GM23338 (cell line): ENCODE measurements at regions not wholly inside any gene's neighbourhood (a gene's known extent, or its start where the extent isn't known, plus 50 kb on each side); places are given as distances from the start of the nearest gene placed in this dataset.

ENCODE experiments used
- ATAC-seq: fragments of 200-7000 bp; cut with Tn5 transposase; 3 replicates; pipeline ENCODE4 v1.9.1; 2020
- DNase-seq: peaks from one replicate; pipeline ENCODE4 v3.0.0-alpha.2; 2015; ENCODE audit warnings: low spot score
- H2AFZ ChIP-seq: fragments of 200-600 bp; sonication (generic); 2 replicates; pipeline ENCODE4 v1.8.0; 2016; ENCODE audit warnings: antibody characterized with exemption, mild to moderate bottlenecking, moderate library complexity
- H3F3A ChIP-seq: fragments of 200-600 bp; sonication (generic); replicated peaks from 2 replicates; pipeline ENCODE4 v1.8.0; 2017; ENCODE audit warnings: antibody characterized with exemption, mixed run types, low read depth
- H3K27ac ChIP-seq: fragments of 200-600 bp; sonication (generic); 2 replicates; pipeline ENCODE4 v1.6.1; 2016; ENCODE audit warnings: low read depth
- H3K27me3 ChIP-seq: fragments of 200-600 bp; sonication (generic); 2 replicates; pipeline ENCODE4 v1.8.0; 2016; ENCODE audit warnings: mild to moderate bottlenecking, mixed run types, moderate library complexity; ENCODE audit not compliant: insufficient read depth
- H3K36me3 ChIP-seq: fragments of 200-600 bp; sonication (generic); 2 replicates; pipeline ENCODE4 v1.8.0; 2016; ENCODE audit warnings: mild to moderate bottlenecking; ENCODE audit not compliant: insufficient read depth
- H3K4me1 ChIP-seq: fragments of 200-600 bp; sonication (generic); 2 replicates; pipeline ENCODE4 v1.8.0; 2016; ENCODE audit warnings: mild to moderate bottlenecking, moderate library complexity; ENCODE audit not compliant: insufficient read depth
- H3K4me2 ChIP-seq: fragments of 200-600 bp; sonication (generic); 2 replicates; pipeline ENCODE4 v1.7.1; 2017; ENCODE audit warnings: mixed run types
- H3K4me3 ChIP-seq: fragments of 200-600 bp; sonication (generic); 2 replicates; pipeline ENCODE4 v1.6.1; 2016; ENCODE audit warnings: mixed run types
- H3K79me2 ChIP-seq: fragments of 200-600 bp; sonication (generic); replicated peaks from 2 replicates; pipeline ENCODE4 v1.8.0; 2017; ENCODE audit warnings: mild to moderate bottlenecking; ENCODE audit not compliant: insufficient read depth
- H3K9me2 ChIP-seq: fragments of 200-600 bp; sonication (generic); 2 replicates; pipeline ENCODE4 v1.8.0; 2017; ENCODE audit not compliant: insufficient read depth
- H4K20me1 ChIP-seq: fragments of 200-600 bp; sonication (generic); replicated peaks from 2 replicates; pipeline ENCODE4 v1.8.0; 2017; ENCODE audit warnings: mild to moderate bottlenecking; ENCODE audit not compliant: insufficient read depth
- H3K27ac Mint-ChIP-seq: 2 replicates; pipeline ENCODE4 v1.8.0; 2020; ENCODE audit warnings: inconsistent platforms, mild to moderate bottlenecking, moderate library complexity, mixed read lengths
- H3K27me3 Mint-ChIP-seq: 3 replicates; pipeline ENCODE4 v1.8.0; 2022; ENCODE audit warnings: low read depth, mild to moderate bottlenecking, moderate library complexity, mixed read lengths, inconsistent platforms; ENCODE audit not compliant: insufficient read depth, poor library complexity
- H3K36me3 Mint-ChIP-seq: 3 replicates; pipeline ENCODE4 v1.8.0; 2021; ENCODE audit warnings: low read depth, mild to moderate bottlenecking, inconsistent platforms, moderate library complexity, mixed read lengths
- H3K4me1 Mint-ChIP-seq: 3 replicates; pipeline ENCODE4 v1.8.0; 2020; ENCODE audit warnings: mild to moderate bottlenecking, inconsistent platforms, mixed read lengths
- H3K4me3 Mint-ChIP-seq: 3 replicates; pipeline ENCODE4 v1.8.0; 2021; ENCODE audit warnings: moderate library complexity, mild to moderate bottlenecking, inconsistent platforms, mixed read lengths
- H3K9me3 Mint-ChIP-seq: 3 replicates; pipeline ENCODE4 v1.8.0; 2020; ENCODE audit warnings: moderate library complexity, mild to moderate bottlenecking, inconsistent platforms, mixed read lengths
- JUNB ChIP-seq: IDR thresholded peaks from one replicate; pipeline ENCODE4 v1.6.1; 2016; ENCODE audit warnings: antibody characterized with exemption; ENCODE audit not compliant: unreplicated experiment
- NANOG ChIP-seq: IDR thresholded peaks from 2 replicates; pipeline ENCODE4 v1.6.1; 2016; ENCODE audit warnings: antibody characterized with exemption, borderline replicate concordance
- ZNF331 ChIP-seq: fragments of 250-450 bp; sonication (Bioruptor Pico); IDR thresholded peaks from 2 replicates; pipeline ENCODE4 v1.5.0; 2020; ENCODE audit warnings: low read depth, mild to moderate bottlenecking, moderate library complexity
- TF ChIP-seq, protein P1 (sequence below): fragments of 250-450 bp; sonication (Bioruptor Pico); IDR thresholded peaks from 2 replicates; pipeline ENCODE4 v1.5.0; 2020; ENCODE audit warnings: mild to moderate bottlenecking, moderate library complexity
- TF ChIP-seq, protein P2 (sequence below): IDR thresholded peaks from one replicate; pipeline ENCODE4 v1.6.1; 2018; ENCODE audit warnings: antibody characterized with exemption; ENCODE audit not compliant: unreplicated experiment

DNA sequence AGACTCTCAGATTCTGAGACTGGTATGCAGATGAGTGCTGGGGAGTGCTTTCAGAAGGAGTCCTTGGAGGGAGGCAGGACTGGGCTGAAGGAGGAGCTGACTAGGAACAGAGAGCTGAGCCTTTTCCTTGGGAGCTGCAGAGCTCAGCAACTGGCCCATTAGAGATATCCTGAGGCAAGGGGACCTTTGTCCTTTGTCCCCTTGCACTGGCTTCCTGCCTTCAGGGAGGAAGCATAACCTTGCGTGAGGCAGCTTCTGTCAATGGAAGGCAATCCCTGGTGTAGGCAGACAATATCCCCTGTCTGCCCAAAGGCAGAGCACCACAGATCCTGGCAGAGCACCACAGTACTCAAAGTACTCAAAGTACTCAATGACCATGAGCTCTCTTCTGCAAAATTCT is 375.3 kb downstream of the HRH4 start:
- Histone ChIP-seq H3K4me2 (no peak overlapping the region), H3K4me3 (no peak overlapping the region), H3F3A (no peaks in the 10 kb centered on the region), H4K20me1 (no peaks in the 10 kb centered on the region), H3K27ac (no peak overlapping the region), H3K27me3 (no peaks in the 10 kb centered on the region), H2AFZ (no peak overlapping the region), H3K79me2 (no peaks in the 10 kb centered on the region), H3K9me2 (no peaks in the 10 kb centered on the region), H3K36me3 (no peaks in the 10 kb centered on the region), H3K4me1 (no peaks in the 10 kb centered on the region)
- TF ChIP-seq, protein P1, sequence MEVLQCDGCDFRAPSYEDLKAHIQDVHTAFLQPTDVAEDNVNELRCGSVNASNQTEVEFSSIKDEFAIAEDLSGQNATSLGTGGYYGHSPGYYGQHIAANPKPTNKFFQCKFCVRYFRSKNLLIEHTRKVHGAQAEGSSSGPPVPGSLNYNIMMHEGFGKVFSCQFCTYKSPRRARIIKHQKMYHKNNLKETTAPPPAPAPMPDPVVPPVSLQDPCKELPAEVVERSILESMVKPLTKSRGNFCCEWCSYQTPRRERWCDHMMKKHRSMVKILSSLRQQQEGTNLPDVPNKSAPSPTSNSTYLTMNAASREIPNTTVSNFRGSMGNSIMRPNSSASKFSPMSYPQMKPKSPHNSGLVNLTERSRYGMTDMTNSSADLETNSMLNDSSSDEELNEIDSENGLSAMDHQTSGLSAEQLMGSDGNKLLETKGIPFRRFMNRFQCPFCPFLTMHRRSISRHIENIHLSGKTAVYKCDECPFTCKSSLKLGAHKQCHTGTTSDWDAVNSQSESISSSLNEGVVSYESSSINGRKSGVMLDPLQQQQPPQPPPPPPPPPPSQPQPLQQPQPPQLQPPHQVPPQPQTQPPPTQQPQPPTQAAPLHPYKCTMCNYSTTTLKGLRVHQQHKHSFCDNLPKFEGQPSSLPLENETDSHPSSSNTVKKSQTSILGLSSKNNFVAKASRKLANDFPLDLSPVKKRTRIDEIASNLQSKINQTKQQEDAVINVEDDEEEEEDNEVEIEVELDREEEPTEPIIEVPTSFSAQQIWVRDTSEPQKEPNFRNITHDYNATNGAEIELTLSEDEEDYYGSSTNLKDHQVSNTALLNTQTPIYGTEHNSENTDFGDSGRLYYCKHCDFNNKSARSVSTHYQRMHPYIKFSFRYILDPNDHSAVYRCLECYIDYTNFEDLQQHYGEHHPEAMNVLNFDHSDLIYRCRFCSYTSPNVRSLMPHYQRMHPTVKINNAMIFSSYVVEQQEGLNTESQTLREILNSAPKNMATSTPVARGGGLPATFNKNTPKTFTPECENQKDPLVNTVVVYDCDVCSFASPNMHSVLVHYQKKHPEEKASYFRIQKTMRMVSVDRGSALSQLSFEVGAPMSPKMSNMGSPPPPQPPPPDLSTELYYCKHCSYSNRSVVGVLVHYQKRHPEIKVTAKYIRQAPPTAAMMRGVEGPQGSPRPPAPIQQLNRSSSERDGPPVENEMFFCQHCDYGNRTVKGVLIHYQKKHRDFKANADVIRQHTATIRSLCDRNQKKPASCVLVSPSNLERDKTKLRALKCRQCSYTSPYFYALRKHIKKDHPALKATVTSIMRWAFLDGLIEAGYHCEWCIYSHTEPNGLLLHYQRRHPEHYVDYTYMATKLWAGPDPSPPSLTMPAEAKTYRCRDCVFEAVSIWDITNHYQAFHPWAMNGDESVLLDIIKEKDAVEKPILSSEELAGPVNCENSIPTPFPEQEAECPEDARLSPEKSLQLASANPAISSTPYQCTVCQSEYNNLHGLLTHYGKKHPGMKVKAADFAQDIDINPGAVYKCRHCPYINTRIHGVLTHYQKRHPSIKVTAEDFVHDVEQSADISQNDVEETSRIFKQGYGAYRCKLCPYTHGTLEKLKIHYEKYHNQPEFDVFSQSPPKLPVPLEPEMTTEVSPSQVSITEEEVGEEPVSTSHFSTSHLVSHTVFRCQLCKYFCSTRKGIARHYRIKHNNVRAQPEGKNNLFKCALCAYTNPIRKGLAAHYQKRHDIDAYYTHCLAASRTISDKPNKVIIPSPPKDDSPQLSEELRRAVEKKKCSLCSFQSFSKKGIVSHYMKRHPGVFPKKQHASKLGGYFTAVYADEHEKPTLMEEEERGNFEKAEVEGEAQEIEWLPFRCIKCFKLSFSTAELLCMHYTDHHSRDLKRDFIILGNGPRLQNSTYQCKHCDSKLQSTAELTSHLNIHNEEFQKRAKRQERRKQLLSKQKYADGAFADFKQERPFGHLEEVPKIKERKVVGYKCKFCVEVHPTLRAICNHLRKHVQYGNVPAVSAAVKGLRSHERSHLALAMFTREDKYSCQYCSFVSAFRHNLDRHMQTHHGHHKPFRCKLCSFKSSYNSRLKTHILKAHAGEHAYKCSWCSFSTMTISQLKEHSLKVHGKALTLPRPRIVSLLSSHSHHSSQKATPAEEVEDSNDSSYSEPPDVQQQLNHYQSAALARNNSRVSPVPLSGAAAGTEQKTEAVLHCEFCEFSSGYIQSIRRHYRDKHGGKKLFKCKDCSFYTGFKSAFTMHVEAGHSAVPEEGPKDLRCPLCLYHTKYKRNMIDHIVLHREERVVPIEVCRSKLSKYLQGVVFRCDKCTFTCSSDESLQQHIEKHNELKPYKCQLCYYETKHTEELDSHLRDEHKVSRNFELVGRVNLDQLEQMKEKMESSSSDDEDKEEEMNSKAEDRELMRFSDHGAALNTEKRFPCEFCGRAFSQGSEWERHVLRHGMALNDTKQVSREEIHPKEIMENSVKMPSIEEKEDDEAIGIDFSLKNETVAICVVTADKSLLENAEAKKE (CRISPR knock-in tag): no peak
- no peak for TF ChIP-seq JUNB
- no peak for TF ChIP-seq NANOG
- TF ChIP-seq, protein P2, sequence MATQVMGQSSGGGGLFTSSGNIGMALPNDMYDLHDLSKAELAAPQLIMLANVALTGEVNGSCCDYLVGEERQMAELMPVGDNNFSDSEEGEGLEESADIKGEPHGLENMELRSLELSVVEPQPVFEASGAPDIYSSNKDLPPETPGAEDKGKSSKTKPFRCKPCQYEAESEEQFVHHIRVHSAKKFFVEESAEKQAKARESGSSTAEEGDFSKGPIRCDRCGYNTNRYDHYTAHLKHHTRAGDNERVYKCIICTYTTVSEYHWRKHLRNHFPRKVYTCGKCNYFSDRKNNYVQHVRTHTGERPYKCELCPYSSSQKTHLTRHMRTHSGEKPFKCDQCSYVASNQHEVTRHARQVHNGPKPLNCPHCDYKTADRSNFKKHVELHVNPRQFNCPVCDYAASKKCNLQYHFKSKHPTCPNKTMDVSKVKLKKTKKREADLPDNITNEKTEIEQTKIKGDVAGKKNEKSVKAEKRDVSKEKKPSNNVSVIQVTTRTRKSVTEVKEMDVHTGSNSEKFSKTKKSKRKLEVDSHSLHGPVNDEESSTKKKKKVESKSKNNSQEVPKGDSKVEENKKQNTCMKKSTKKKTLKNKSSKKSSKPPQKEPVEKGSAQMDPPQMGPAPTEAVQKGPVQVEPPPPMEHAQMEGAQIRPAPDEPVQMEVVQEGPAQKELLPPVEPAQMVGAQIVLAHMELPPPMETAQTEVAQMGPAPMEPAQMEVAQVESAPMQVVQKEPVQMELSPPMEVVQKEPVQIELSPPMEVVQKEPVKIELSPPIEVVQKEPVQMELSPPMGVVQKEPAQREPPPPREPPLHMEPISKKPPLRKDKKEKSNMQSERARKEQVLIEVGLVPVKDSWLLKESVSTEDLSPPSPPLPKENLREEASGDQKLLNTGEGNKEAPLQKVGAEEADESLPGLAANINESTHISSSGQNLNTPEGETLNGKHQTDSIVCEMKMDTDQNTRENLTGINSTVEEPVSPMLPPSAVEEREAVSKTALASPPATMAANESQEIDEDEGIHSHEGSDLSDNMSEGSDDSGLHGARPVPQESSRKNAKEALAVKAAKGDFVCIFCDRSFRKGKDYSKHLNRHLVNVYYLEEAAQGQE: no peak
- TF ChIP-seq ZNF331: no peak
- ATAC-seq: no peak
- Mint-ChIP-seq H3K9me3 (no peaks in the 10 kb centered on the region), H3K27ac (no peak overlapping the region), H3K36me3 (no peaks in the 10 kb centered on the region), H3K4me3 (no peak overlapping the region), H3K4me1 (peaks cover 13% of the 10 kb centered on the region), H3K27me3 (no peaks in the 10 kb centered on the region)
- DNase-seq: no peak
